SJSA1 (cell line): ENCODE measurements at regions not wholly inside any gene's neighbourhood (a gene's known extent, or its start where the extent isn't known, plus 50 kb on each side); places are given as distances from the start of the nearest gene placed in this dataset.
A peak's percentile ranks its signal among the peaks of the same experiment; 100 is the strongest.
"Not testable (repeated sequence)": the region's sequence is repeated elsewhere in the genome, so short reads cannot be mapped to it uniquely, and the experiment has no call there.

Experiments
- DNase-seq, 2 experiments: peaks; one replicate each; pipeline ENCODE4 v3.0.0-alpha.2; 2015 to 2020; ENCODE audit warnings: low spot score in 2 of 2, low read depth in 1 of 2
- H3K27ac ChIP-seq: fragments of 250-450 bp; sonication (Bioruptor Pico); 2 replicates; pipeline ENCODE4 v1.5.1; 2020; ENCODE audit warnings: mild to moderate bottlenecking, moderate library complexity
- H3K27me3 ChIP-seq: fragments of 250-450 bp; sonication (Bioruptor Pico); replicated peaks from 2 replicates; pipeline ENCODE4 v1.5.1; 2020; ENCODE audit warnings: mild to moderate bottlenecking, moderate library complexity
- H3K36me3 ChIP-seq: fragments of 250-450 bp; sonication (Bioruptor Pico); 2 replicates; pipeline ENCODE4 v1.5.1; 2020; ENCODE audit warnings: mild to moderate bottlenecking
- H3K4me1 ChIP-seq: fragments of 250-450 bp; sonication (Bioruptor Pico); replicated peaks from 2 replicates; pipeline ENCODE4 v1.6.1; 2021; ENCODE audit warnings: mild to moderate bottlenecking
- H3K4me3 ChIP-seq: fragments of 250-450 bp; sonication (Bioruptor Pico); 2 replicates; pipeline ENCODE4 v1.5.1; 2020; ENCODE audit warnings: mild to moderate bottlenecking
- H3K9me3 ChIP-seq: fragments of 250-450 bp; sonication (Bioruptor Pico); replicated peaks from 2 replicates; pipeline ENCODE4 v1.5.1; 2020; ENCODE audit warnings: mild to moderate bottlenecking

GRCh38 chr2:207341804-207342203 is 176.1 kb upstream of the KLF7 start:
- Histone ChIP-seq H3K27me3 (no peaks in the 10 kb centered on the region), H3K9me3 (no peaks in the 10 kb centered on the region), H3K27ac (no peak overlapping the region), H3K36me3 (no peaks in the 10 kb centered on the region), H3K4me1 (peaks cover 32% of the 10 kb centered on the region), H3K4me3 (no peak overlapping the region)
- DNase-seq = no peak

GRCh38 chr2:207344596-207345394 is 179.0 kb upstream of the KLF7 start:
- not testable (repeated sequence) for H3K27ac ChIP-seq, H3K4me3 ChIP-seq, H3K9me3 ChIP-seq, H3K36me3 ChIP-seq, H3K27me3 ChIP-seq
- peaks cover 23% of the 10 kb centered on the region for H3K4me1 ChIP-seq
- peak; percentile 38 to 61 for DNase-seq

GRCh38 chr2:207351171-207351570 is 178.6 kb upstream of the CREB1 start:
- H3K9me3 ChIP-seq = no peaks in the 10 kb centered on the region
- H3K36me3 ChIP-seq = no peaks in the 10 kb centered on the region
- no peaks in the 10 kb centered on the region for H3K4me1 ChIP-seq
- no peak overlapping the region for H3K4me3 ChIP-seq
- no peaks in the 10 kb centered on the region for H3K27me3 ChIP-seq
- no peak for DNase-seq
- no peak overlapping the region for H3K27ac ChIP-seq

- Histone ChIP-seq H3K4me3 (no peak overlapping the region), H3K36me3 (no peaks in the 10 kb centered on the region), H3K9me3 (no peaks in the 10 kb centered on the region), H3K4me1 (no peaks in the 10 kb centered on the region), H3K27ac (no peak overlapping the region), H3K27me3 (no peaks in the 10 kb centered on the region)
- no peak for DNase-seq
These were observed 176.6 kb upstream of the CREB1 start for GRCh38 chr2:207352978-207353671.

GRCh38 chr2:207353836-207354235 is 175.9 kb upstream of the CREB1 start:
- no peak overlapping the region for H3K27ac ChIP-seq
- H3K4me3 ChIP-seq = no peak overlapping the region
- no peak for DNase-seq
- no peaks in the 10 kb centered on the region for H3K4me1 ChIP-seq
- H3K27me3 ChIP-seq = no peaks in the 10 kb centered on the region
- no peaks in the 10 kb centered on the region for H3K36me3 ChIP-seq
- no peaks in the 10 kb centered on the region for H3K9me3 ChIP-seq

- no peak for DNase-seq
- Histone ChIP-seq H3K4me3 (no peak overlapping the region), H3K9me3 (no peaks in the 10 kb centered on the region), H3K27ac (no peak overlapping the region), H3K4me1 (no peaks in the 10 kb centered on the region), H3K27me3 (no peaks in the 10 kb centered on the region), H3K36me3 (no peaks in the 10 kb centered on the region)
These were observed 175.3 kb upstream of the CREB1 start for GRCh38 chr2:207354462-207354861.

- Histone ChIP-seq H3K4me1 (no peaks in the 10 kb centered on the region), H3K36me3 (no peaks in the 10 kb centered on the region), H3K27me3 (no peaks in the 10 kb centered on the region), H3K27ac (no peak overlapping the region), H3K4me3 (no peak overlapping the region), H3K9me3 (no peaks in the 10 kb centered on the region)
- no peak for DNase-seq
These were observed 173.2 kb upstream of the CREB1 start for GRCh38 chr2:207356567-207356966.

- H3K27ac ChIP-seq = no peak overlapping the region
- DNase-seq = no peak
- H3K36me3 ChIP-seq = no peaks in the 10 kb centered on the region
These were observed 172.5 kb upstream of the CREB1 start for GRCh38 chr2:207357216-207357615.

GRCh38 chr2:207362716-207363115 is 167.0 kb upstream of the CREB1 start:
- Histone ChIP-seq H3K27ac (no peak overlapping the region), H3K4me1 (no peaks in the 10 kb centered on the region)
- no peak for DNase-seq

More at GRCh38 chr2:207357216-207357615, 172.5 kb upstream of the CREB1 start:
- Histone ChIP-seq H3K4me1 (no peaks in the 10 kb centered on the region), H3K9me3 (no peaks in the 10 kb centered on the region), H3K27me3 (no peaks in the 10 kb centered on the region), H3K4me3 (no peak overlapping the region)

GRCh38 chr2:207363761-207364290 is 165.9 kb upstream of the CREB1 start:
- no peaks in the 10 kb centered on the region for H3K9me3 ChIP-seq
- no peak overlapping the region for H3K4me3 ChIP-seq
- no peaks in the 10 kb centered on the region for H3K27me3 ChIP-seq
- DNase-seq = no peak
- H3K36me3 ChIP-seq = no peaks in the 10 kb centered on the region
- H3K27ac ChIP-seq = no peak overlapping the region
- H3K4me1 ChIP-seq = no peaks in the 10 kb centered on the region

More at GRCh38 chr2:207362716-207363115, 167.0 kb upstream of the CREB1 start:
- Histone ChIP-seq H3K4me3 (no peak overlapping the region), H3K27me3 (no peaks in the 10 kb centered on the region), H3K9me3 (no peaks in the 10 kb centered on the region), H3K36me3 (no peaks in the 10 kb centered on the region)

- Histone ChIP-seq H3K27ac (no peak overlapping the region), H3K4me1 (no peaks in the 10 kb centered on the region), H3K27me3 (no peaks in the 10 kb centered on the region), H3K36me3 (no peaks in the 10 kb centered on the region), H3K4me3 (no peak overlapping the region), H3K9me3 (peaks cover 5% of the 10 kb centered on the region; the same call in 1 of the 2 replicates)
- DNase-seq = no peak
These were observed 159.1 kb upstream of the CREB1 start for GRCh38 chr2:207370646-207371045.

GRCh38 chr2:207371877-207372276 is 157.9 kb upstream of the CREB1 start:
- H3K4me3 ChIP-seq = no peak overlapping the region
- H3K27ac ChIP-seq = no peak overlapping the region
- H3K9me3 ChIP-seq = peaks cover 5% of the 10 kb centered on the region; the same call in 1 of the 2 replicates
- no peaks in the 10 kb centered on the region for H3K4me1 ChIP-seq
- H3K27me3 ChIP-seq = no peaks in the 10 kb centered on the region
- DNase-seq = no peak
- H3K36me3 ChIP-seq = no peaks in the 10 kb centered on the region

- H3K4me1 ChIP-seq = no peaks in the 10 kb centered on the region
- no peak overlapping the region for H3K4me3 ChIP-seq
- H3K27me3 ChIP-seq = no peaks in the 10 kb centered on the region
- no peak for DNase-seq
- no peak overlapping the region for H3K27ac ChIP-seq
- peaks cover 5% of the 10 kb centered on the region; the same call in 1 of the 2 replicates for H3K9me3 ChIP-seq
- no peaks in the 10 kb centered on the region for H3K36me3 ChIP-seq
These were observed 157.3 kb upstream of the CREB1 start for GRCh38 chr2:207372483-207372882.

- Histone ChIP-seq H3K4me1 (no peaks in the 10 kb centered on the region), H3K4me3 (no peak overlapping the region), H3K36me3 (no peaks in the 10 kb centered on the region), H3K27me3 (no peaks in the 10 kb centered on the region), H3K27ac (no peak overlapping the region), H3K9me3 (peaks cover 9% of the 10 kb centered on the region; the same call in 1 of the 2 replicates)
- DNase-seq = no peak
These were observed 154.4 kb upstream of the CREB1 start for GRCh38 chr2:207375207-207375875.
